Activated T-cell treated with anti-CD3 and anti-CD28 coated beads for 48 hours (primary cell): ENCODE measurements at regions not wholly inside any gene's neighbourhood (a gene's known extent, or its start where the extent isn't known, plus 50 kb on each side); places are given as distances from the start of the nearest gene placed in this dataset.

Experiments used
- DNase-seq: peaks from one replicate; pipeline ENCODE4 v3.0.0-alpha.2; 2020; ENCODE audit warnings: low read depth

- no peak for DNase-seq
Observed at GRCh38 chr1:34270181-34270580, 93.5 kb downstream of the C1orf94 start.

GRCh38 chr1:34272152-34272551 lies 95.4 kb downstream of the C1orf94 start:
- DNase-seq, result no peak

DNA sequence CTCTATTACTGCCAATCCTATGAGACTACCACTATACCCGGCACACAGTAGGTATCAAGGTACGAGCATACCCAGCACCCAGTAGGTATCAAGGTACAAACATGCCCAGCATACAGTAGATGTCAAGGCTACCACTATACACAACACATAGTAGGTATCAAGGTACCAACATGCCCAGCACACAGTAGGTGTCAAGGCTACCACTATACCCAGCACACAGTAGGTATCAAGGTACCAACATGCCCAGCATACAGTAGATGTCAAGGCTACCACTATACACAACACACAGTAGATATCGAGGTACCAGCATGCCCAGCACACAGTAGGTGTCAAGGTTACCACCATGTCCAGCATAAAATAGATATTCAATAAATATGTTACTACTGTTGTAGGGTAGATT lies 98.4 kb downstream of the C1orf94 start:
- DNase-seq, result no peak

- DNase-seq, result no peak
Observed at GRCh38 chr1:34276606-34277005, 99.9 kb downstream of the C1orf94 start.

GRCh38 chr1:34277150-34277549 lies 100.4 kb downstream of the C1orf94 start:
- no peak for DNase-seq

DNA sequence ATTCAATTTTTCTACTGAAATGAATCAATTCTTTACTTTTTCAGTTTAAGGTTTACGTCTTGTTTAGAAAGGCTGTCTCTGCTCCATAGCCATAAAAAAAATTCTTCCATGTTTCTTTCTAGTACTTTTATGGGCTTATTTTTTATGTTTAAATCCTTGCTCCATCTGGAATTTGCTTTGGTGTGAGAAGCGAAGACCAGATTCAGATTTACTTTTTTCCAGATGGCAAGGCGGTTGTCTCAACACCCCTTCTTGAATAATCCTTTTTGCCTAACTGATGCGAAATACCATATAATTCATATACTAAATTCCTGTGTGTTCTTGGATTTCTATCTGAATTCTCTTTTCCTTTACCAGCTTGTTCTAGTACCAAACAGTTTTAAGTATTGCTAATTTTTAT lies 101.5 kb downstream of the C1orf94 start:
- no peak for DNase-seq

DNA sequence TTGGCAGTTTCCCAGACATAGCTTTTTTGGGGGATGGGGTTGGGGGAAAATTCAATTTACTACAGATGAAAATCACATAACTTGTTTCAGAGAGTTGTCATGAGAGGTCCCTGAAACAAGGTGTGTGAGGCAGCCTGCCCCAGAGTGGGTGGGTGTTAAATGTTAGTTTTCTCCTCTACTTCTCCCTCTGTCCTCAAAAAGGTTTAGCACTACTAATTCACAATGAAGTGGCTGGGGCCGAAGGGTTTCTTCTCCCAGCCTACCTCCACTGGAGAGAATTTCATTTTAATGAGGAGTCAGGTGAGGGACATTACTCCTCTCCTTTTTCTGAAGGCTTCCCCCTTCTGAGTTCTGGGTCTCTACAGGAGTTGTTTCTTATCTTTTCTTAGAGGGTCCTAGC lies 103.3 kb downstream of the C1orf94 start:
- DNase-seq, result no peak

DNA sequence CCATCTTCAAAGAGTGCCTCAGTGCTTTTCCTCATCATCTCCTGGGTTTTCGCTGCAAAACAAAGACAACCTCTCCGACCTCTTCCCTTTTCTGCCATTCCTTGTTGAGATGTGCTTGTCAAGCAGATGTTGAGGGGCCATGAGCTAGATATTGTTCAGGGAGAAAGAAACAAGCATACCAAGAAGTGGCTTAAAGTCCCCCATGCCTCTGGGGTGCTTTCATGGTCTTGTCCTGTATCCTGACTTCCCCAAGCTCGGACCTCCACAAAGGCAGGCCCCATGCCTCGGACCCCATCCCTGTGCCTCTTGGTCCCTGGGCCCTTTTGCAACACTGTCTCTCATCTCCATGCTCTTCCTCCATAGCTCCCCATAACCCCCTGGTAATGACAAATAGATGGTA lies 103.8 kb downstream of the C1orf94 start:
- DNase-seq, result no peak

GRCh38 chr1:34283142-34283541 lies 106.4 kb downstream of the C1orf94 start:
- no peak for DNase-seq

- no peak for DNase-seq
Observed at GRCh38 chr1:34286511-34286910, 109.8 kb downstream of the C1orf94 start.

DNA sequence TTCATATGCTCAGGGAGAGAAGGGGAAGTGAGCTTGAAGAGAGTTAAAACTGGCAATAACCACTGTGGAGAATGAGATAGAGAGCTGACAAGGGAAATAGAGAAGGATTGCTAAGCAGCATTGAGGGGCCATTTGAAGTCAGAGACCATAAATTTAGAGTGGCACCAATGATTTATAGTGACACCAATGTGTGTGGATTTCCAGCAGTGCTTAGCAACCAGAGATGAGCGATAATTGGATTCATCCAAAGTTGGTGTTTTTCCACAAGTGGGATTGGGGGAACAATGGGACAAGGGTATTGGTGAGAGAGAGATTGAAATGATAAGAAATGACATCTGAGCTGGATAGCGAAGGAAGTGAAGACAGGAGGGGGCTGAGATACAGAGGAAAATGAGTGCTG lies 114.1 kb downstream of the C1orf94 start:
- DNase-seq, result no peak

- DNase-seq, result no peak
Observed at GRCh38 chr1:34292472-34292871, 115.8 kb downstream of the C1orf94 start.

DNA sequence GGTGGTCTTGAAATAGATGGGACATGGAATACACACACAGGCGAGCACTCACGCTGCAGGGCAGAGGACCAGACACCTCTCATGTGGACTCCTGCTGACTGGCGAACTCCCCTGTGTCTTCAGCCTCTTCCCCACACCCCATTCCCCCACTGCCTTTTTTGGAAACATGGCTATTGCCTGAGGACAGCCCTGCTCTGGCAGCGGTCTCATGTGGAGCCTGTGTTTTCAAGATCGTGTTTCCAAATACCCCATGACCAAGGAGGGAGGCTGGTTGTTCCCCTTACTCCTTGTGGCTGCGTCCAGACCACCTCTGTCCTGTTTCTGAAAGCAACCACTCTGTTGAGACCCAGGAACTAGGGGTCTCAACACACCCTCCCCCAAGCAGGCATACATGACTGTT lies 119.4 kb downstream of the C1orf94 start:
- no peak for DNase-seq

- DNase-seq, result no peak
Observed at GRCh38 chr1:34302798-34303197, 126.1 kb downstream of the C1orf94 start.

- no peak for DNase-seq
Observed at GRCh38 chr1:34303218-34303617, 126.5 kb downstream of the C1orf94 start.

GRCh38 chr1:34306568-34306967 lies 129.9 kb downstream of the C1orf94 start:
- DNase-seq, result no peak

DNA sequence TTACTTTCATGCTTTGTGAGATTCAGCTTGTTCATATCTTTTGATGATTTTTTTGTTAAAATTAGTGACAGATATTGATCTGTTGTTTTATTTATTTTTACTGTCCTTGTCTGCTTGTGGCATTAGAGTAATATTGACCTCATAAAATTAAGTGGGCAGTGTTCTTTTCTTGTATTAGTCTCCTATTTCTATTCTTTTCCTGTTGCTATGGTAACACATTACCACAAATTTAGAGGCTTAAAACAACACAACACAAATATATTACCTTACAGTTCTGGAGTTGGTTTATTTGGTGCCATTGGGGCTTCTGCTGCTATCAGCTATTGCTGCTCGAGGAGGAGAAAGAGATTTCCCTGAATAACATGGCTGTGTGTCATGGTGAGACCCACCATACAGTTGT lies 135.7 kb downstream of the C1orf94 start:
- DNase-seq, result no peak

GRCh38 chr1:34315974-34316373 lies 139.3 kb downstream of the C1orf94 start:
- DNase-seq, result no peak

GRCh38 chr1:34316773-34317172 lies 140.1 kb downstream of the C1orf94 start:
- no peak for DNase-seq

- DNase-seq, result no peak
Observed at GRCh38 chr1:34319218-34319617, 142.5 kb downstream of the C1orf94 start.

GRCh38 chr1:34320053-34320669 lies 143.5 kb downstream of the C1orf94 start:
- no peak for DNase-seq

- no peak for DNase-seq
Observed at GRCh38 chr1:34322969-34323368, 146.3 kb downstream of the C1orf94 start.

GRCh38 chr1:34324879-34325440 lies 148.3 kb downstream of the C1orf94 start:
- no peak for DNase-seq

DNA sequence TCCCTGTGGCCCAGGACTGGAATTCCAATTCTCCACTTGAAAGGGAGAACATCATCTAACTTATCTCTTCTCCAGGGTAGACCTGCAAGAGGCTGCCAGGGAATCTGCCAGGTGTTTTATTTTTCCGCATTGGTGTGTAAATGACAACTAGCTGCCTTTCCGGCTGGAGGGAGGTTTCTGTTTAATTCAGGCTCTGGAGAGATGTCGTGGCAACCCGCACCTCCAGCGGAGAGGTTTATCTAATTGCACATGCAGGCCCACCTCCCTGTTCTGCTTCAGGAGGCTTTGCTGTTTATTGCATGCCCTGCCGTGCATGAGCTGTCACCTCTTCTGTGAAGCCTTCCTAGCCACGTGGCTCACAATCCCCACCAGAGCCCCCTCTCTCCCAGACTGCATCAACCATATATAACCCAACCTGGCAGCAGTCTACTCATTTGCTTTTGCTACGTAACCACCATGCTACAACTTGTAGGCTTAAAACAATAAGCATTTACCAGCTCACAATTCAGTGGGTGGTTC lies 151.6 kb downstream of the C1orf94 start:
- no peak for DNase-seq
